SH-SY5Y (cell line): ENCODE measurements at regions not wholly inside any gene's neighbourhood (a gene's known extent, or its start where the extent isn't known, plus 50 kb on each side); places are given as distances from the start of the nearest gene placed in this dataset.

Experiments used
- GATA2 ChIP-seq: IDR thresholded peaks from 2 replicates; pipeline ENCODE4 v1.6.1; 2011; ENCODE audit warnings: mild to moderate bottlenecking, low read depth, low read length
- GATA3 ChIP-seq: IDR thresholded peaks from 2 replicates; pipeline ENCODE4 v1.6.1; 2011; ENCODE audit warnings: low read depth, mild to moderate bottlenecking, low read length, moderate library complexity

DNA sequence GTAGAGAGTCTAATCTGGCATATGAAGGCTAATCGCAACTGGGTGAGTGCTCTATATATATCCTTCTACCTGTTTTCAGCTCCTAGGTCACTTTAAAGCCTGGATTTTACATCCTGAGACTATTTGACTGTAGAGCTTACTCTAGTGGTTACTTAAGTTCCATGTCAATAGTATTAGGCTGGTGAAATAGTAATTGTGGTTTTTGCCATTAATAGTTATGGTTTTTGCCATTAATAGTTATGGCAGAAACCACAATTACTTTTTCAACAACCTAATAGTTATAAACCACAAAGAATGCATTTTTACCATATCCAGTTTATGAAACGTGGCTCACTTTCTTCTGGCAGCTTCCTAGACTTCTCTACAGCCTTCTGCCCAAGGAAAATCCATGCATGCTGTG is 263.1 kb upstream of the KIAA1217 start:
- TF ChIP-seq GATA2 (no peak), GATA3 (no peak)
